ENCODE measurements at regions not wholly inside any gene's neighbourhood (a gene's known extent, or its start where the extent isn't known, plus 50 kb on each side); places are given as distances from the start of the nearest gene placed in this dataset.
A peak's percentile ranks its signal among the peaks of the same experiment; 100 is the strongest.

GRCh38 chr14:71444030-71444822 is 488.0 kb upstream of the RGS6 start:
- DNase-seq = no peak
- Histone ChIP-seq H3K4me3 (no peak overlapping the region), H3K36me3 (replicated peaks in 1 of 2; ENCODE audit: insufficient read depth in 1 of 2, low read depth in 2 of 2) (no peaks in the 10 kb centered on the region), H3K9me3 (no peaks in the 10 kb centered on the region), H3K27ac (no peak overlapping the region), H3K27me3 (no peaks in the 10 kb centered on the region), H3K4me1 (peaks cover 17% of the 10 kb centered on the region)
- ATAC-seq = no peak
- WGBS, 2 donors = 90 to 94% methylated on average over 8 of the region's 8 CpGs
- TF ChIP-seq CTCF (IDR thresholded peaks at IDR 0.05) = no peak
- TF ChIP-seq POLR2A (IDR thresholded peaks at IDR 0.05) = no peak
- intact Hi-C loops (cut with DNase I) = no loop called here

DNA sequence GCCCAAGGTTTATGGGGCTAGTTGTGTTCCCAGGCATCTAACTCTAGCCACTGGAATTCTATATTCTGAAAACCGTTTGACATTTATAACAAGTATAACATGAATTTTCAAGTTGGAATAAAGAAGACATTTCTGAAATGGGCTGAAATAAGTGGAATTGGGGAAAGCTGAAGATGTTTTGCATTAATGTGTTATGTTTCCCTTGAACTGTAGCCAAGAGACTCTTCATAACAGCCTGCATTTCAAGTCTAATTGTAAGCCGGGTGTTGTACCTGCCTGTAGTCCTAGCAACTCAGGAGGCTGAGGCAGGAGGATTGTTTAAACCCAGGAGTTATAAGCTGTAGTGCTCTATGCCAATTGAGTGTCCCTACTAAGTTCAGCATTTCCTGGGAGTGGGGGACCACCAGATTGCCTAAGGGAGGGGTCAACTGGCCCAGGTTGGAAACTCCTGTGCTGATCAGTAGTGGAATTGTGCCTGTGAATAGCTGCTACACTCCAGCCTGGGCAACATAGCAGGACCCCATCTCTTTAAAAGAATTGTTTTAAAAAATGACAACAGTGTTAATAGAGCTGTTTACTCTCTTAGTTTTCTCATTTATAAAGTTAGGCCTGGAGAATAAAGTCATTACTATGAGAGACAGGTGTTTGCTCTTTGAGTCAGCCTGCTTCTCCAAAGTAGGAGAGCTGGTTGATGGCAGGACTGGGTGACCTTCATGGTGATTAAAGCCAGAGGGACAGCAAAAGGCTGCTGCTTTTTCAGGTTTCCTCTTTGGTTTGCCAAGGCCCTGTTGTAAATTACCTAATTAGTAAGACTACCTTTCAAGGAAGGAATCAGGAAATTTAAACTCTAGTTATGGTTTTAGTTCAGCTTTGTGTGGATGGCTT is 483.6 kb upstream of the RGS6 start:
- H3K4me1 ChIP-seq = peaks cover 19% of the 10 kb centered on the region
- DNase-seq = peak in 3 of 4 donors; percentile 33 to 52 (median 33)
- TF ChIP-seq CTCF (IDR thresholded peaks at IDR 0.05) (peak in 2 of 7 experiments; percentile 8 to 9), POLR2A (IDR thresholded peaks at IDR 0.05) (no peak)
- intact Hi-C loops (cut with DNase I) = no loop called here
- H3K9me3 ChIP-seq = no peaks in the 10 kb centered on the region
- peak; percentile 82 for ATAC-seq
- H3K4me3 ChIP-seq = no peak overlapping the region
- no peaks in the 10 kb centered on the region for H3K36me3 ChIP-seq (replicated peaks in 1 of 2; ENCODE audit: insufficient read depth in 1 of 2, low read depth in 2 of 2)
- peak overlapping the region; percentile 6 to 61 (median 58) for H3K27ac ChIP-seq
- H3K27me3 ChIP-seq = no peaks in the 10 kb centered on the region
- WGBS, 2 donors = 76 to 82% methylated on average over 2 of the region's 2 CpGs

DNA sequence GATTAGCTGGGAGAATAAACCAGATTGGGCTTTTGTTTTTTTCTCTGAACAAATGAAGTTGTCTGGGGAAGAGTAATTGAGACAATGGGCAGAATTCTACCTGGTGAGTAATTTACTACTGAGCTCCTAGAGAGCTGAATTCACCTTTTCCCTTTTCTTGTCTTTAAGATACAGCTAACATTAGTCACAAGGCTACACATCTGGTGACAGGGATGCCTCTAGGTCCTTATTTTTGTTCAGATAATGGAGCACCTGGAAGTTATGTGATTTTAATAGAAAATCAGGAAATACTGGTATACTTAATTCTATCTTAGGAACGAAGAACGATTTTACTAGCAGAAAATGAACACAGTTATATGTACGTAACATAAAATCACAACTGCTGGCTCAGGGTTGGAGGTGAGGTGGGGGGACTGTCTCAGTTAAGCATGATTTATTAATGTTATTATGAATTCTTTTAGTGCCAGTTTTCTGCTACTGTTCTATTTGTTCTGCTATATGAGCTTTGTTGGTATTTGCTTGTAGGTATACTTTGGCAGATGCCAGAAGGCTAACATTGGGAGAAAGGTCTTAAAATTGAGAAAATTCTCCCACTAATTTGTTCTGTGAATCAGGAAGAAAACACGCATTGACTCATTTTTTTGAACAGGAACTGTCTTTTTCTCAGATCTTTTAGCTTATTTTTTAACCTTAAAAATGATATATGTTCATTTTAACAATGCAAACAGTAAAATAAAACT is 482.7 kb upstream of the RGS6 start:
- Histone ChIP-seq H3K4me3 (no peak overlapping the region), H3K9me3 (no peaks in the 10 kb centered on the region), H3K27me3 (no peaks in the 10 kb centered on the region), H3K4me1 (peaks cover 19% of the 10 kb centered on the region), H3K27ac (peak overlapping the region; percentile 4 to 61 (median 58)), H3K36me3 (replicated peaks in 1 of 2; ENCODE audit: insufficient read depth in 1 of 2, low read depth in 2 of 2) (no peaks in the 10 kb centered on the region)
- no peak for DNase-seq
- WGBS, 2 donors = 56 to 71% methylated on average over 4 of the region's 4 CpGs
- intact Hi-C loops (cut with DNase I) = no loop called here
- ATAC-seq = peak; percentile 21
- TF ChIP-seq CTCF (IDR thresholded peaks at IDR 0.05) (no peak), POLR2A (IDR thresholded peaks at IDR 0.05) (no peak)

DNA sequence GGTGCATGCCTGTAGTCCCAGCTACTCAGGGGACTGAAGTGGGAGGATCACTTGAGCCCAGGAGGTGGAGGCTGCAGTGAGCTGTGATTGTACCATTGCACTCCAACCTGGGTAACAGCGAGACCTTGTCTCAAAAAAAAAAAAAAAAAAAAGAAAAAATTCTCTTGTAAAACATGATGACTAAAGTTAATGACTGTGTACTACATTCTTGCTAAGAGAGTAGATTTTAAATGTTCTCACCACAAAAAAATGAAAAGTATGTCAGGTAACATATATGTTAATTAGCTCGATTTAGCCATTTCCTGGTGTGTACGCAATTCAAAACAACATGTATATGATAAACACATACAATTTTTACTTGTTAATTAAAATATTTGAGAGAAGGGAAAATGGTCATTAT is 480.7 kb upstream of the RGS6 start:
- DNase-seq = no peak
- Histone ChIP-seq H3K4me3 (no peak overlapping the region), H3K36me3 (replicated peaks in 1 of 2; ENCODE audit: insufficient read depth in 1 of 2, low read depth in 2 of 2) (no peaks in the 10 kb centered on the region), H3K9me3 (no peaks in the 10 kb centered on the region), H3K27me3 (no peaks in the 10 kb centered on the region), H3K4me1 (peaks cover 25% of the 10 kb centered on the region), H3K27ac (peak overlapping the region in 1 of 4 donors; percentile 5)
- intact Hi-C loops (cut with DNase I) = no loop called here
- no peak for TF ChIP-seq CTCF (IDR thresholded peaks at IDR 0.05)
- no peak for TF ChIP-seq POLR2A (IDR thresholded peaks at IDR 0.05)
- no peak for ATAC-seq
- 91 to 96% methylated on average over 3 of the region's 3 CpGs for WGBS, 2 donors

Data from body of pancreas (tissue), 4 donors.